H9 (cell line): ENCODE measurements at regions not wholly inside any gene's neighbourhood (a gene's known extent, or its start where the extent isn't known, plus 50 kb on each side); places are given as distances from the start of the nearest gene placed in this dataset.

ENCODE experiments used
- DNase-seq: peaks from one replicate; pipeline ENCODE4 v3.0.0-alpha.2; 2017
- H2AFZ ChIP-seq: one replicate; pipeline ENCODE4 v1.6.1; 2013; ENCODE audit warnings: mild to moderate bottlenecking, low read length, control low read depth, moderate library complexity
- H2AK5ac ChIP-seq: 2 replicates; pipeline ENCODE4 v1.6.1; 2013; ENCODE audit warnings: low read length, control low read depth, mixed read lengths; ENCODE audit not compliant: insufficient read length
- H2BK120ac ChIP-seq: one replicate; pipeline ENCODE4 v1.6.1; 2013; ENCODE audit warnings: low read depth, mild to moderate bottlenecking, low read length, control low read depth, inconsistent platforms; ENCODE audit not compliant: poor library complexity, severe bottlenecking
- H2BK12ac ChIP-seq: 2 replicates; pipeline ENCODE4 v1.6.1; 2013; ENCODE audit warnings: low read length, control low read depth, mixed read lengths, low read depth; ENCODE audit not compliant: insufficient read length
- H2BK15ac ChIP-seq: 2 replicates; pipeline ENCODE4 v1.6.1; 2013; ENCODE audit warnings: low read depth, low read length, control low read depth
- H2BK20ac ChIP-seq: one replicate; pipeline ENCODE4 v1.6.1; 2013; ENCODE audit warnings: low read depth, mild to moderate bottlenecking, low read length, control low read depth, inconsistent platforms; ENCODE audit not compliant: poor library complexity, severe bottlenecking
- H2BK5ac ChIP-seq: 2 replicates; pipeline ENCODE4 v1.6.1; 2013; ENCODE audit warnings: low read length, control low read depth, mixed read lengths; ENCODE audit not compliant: insufficient read length
- H3K14ac ChIP-seq: 2 replicates; pipeline ENCODE4 v1.6.1; 2013; ENCODE audit warnings: low read length, control low read depth; ENCODE audit not compliant: insufficient read depth
- H3K18ac ChIP-seq: 2 replicates; pipeline ENCODE4 v1.6.1; 2013; ENCODE audit warnings: low read depth, mild to moderate bottlenecking, mixed read lengths, low read length, control low read depth; ENCODE audit not compliant: insufficient read length
- H3K23ac ChIP-seq: 2 replicates; pipeline ENCODE4 v1.6.1; 2013; ENCODE audit warnings: low read length, control low read depth, mixed read lengths, low read depth; ENCODE audit not compliant: insufficient read length
- H3K23me2 ChIP-seq: 2 replicates; pipeline ENCODE4 v1.6.1; 2013; ENCODE audit warnings: low read depth, mild to moderate bottlenecking, mixed read lengths, low read length, control low read depth; ENCODE audit not compliant: insufficient read length, poor library complexity, severe bottlenecking
- H3K27ac ChIP-seq: 2 replicates; pipeline ENCODE4 v1.5.1; 2013; ENCODE audit warnings: low read length, control low read depth, mixed read lengths, low read depth; ENCODE audit not compliant: insufficient read length
- H3K27me3 ChIP-seq: 2 replicates; pipeline ENCODE4 v1.6.1; 2013; ENCODE audit warnings: low read length, control low read depth, inconsistent platforms; ENCODE audit not compliant: insufficient read depth
- H3K4ac ChIP-seq: 2 replicates; pipeline ENCODE4 v1.6.1; 2013; ENCODE audit warnings: low read depth, mild to moderate bottlenecking, control low read depth, inconsistent platforms, low read length, moderate library complexity
- H3K4me1 ChIP-seq: 2 replicates; pipeline ENCODE4 v1.6.1; 2013; ENCODE audit warnings: low read length, control low read depth, inconsistent platforms; ENCODE audit not compliant: insufficient read depth
- H3K4me2 ChIP-seq: 2 replicates; pipeline ENCODE4 v1.6.1; 2013; ENCODE audit warnings: low read length, control low read depth, mixed read lengths; ENCODE audit not compliant: insufficient read length, insufficient read depth
- H3K56ac ChIP-seq: 2 replicates; pipeline ENCODE4 v1.6.1; 2013; ENCODE audit warnings: low read depth, mild to moderate bottlenecking, mixed read lengths, low read length, control low read depth; ENCODE audit not compliant: insufficient read length
- H3K79me1 ChIP-seq: 2 replicates; pipeline ENCODE4 v1.6.1; 2013; ENCODE audit warnings: low read depth, mild to moderate bottlenecking, moderate library complexity, low read length, control low read depth, inconsistent platforms; ENCODE audit not compliant: insufficient read depth, poor library complexity, severe bottlenecking
- H3K79me2 ChIP-seq: 2 replicates; pipeline ENCODE4 v1.6.1; 2013; ENCODE audit warnings: low read length, control low read depth, inconsistent platforms; ENCODE audit not compliant: insufficient read depth
- H3K9ac ChIP-seq: 2 replicates; pipeline ENCODE4 v1.6.1; 2013; ENCODE audit warnings: low read length, control low read depth, mixed read lengths; ENCODE audit not compliant: insufficient read length; ENCODE audit errors: extremely low read depth
- H3K9me3 ChIP-seq: one replicate; pipeline ENCODE4 v1.6.1; 2013; ENCODE audit warnings: low read depth, low read length, inconsistent platforms; ENCODE audit not compliant: control insufficient read depth
- H3T11ph ChIP-seq: one replicate; pipeline ENCODE4 v1.6.1; 2013; ENCODE audit warnings: mild to moderate bottlenecking, low read length, control low read depth, inconsistent platforms
- H4K20me1 ChIP-seq: one replicate; pipeline ENCODE4 v1.6.1; 2013; ENCODE audit not compliant: control insufficient read depth, insufficient read length, insufficient read depth
- H4K5ac ChIP-seq: 2 replicates; pipeline ENCODE4 v1.6.1; 2013; ENCODE audit warnings: low read depth, mild to moderate bottlenecking, mixed read lengths, low read length, control low read depth; ENCODE audit not compliant: insufficient read length
- H4K8ac ChIP-seq: replicated peaks from 2 replicates; pipeline ENCODE4 v1.6.1; 2013; ENCODE audit warnings: low read length, control low read depth, mixed read lengths, low read depth; ENCODE audit not compliant: insufficient read length
- H4K91ac ChIP-seq: 2 replicates; pipeline ENCODE4 v1.6.1; 2013; ENCODE audit warnings: low read depth, mild to moderate bottlenecking, moderate library complexity, mixed read lengths, low read length, control low read depth; ENCODE audit not compliant: insufficient read length
- H3K27ac Mint-ChIP-seq, 3 experiments: 2 replicates in 2 of 3; 3 replicates in 1 of 3; pipeline ENCODE4 v1.8.0; 2020 to 2021; ENCODE audit warnings: mixed read lengths in 3 of 3, mild to moderate bottlenecking in 1 of 3, moderate library complexity in 1 of 3
- H3K27me3 Mint-ChIP-seq: 2 replicates; pipeline ENCODE4 v1.8.0; 2021; ENCODE audit warnings: low read depth, mild to moderate bottlenecking, moderate library complexity, mixed read lengths
- H3K36me3 Mint-ChIP-seq, 3 experiments: 2 replicates in 2 of 3; 3 replicates in 1 of 3; pipeline ENCODE4 v1.8.0; 2020 to 2021; ENCODE audit warnings: low read depth in 3 of 3, mixed read lengths in 3 of 3; ENCODE audit not compliant: insufficient read depth in 1 of 3
- H3K4me1 Mint-ChIP-seq, 2 experiments: 2 replicates each; pipeline ENCODE4 v1.8.0; 2020; ENCODE audit warnings: mixed read lengths in 2 of 2
- H3K4me3 Mint-ChIP-seq, 2 experiments: 2 replicates in 1 of 2; 3 replicates in 1 of 2; pipeline ENCODE4 v1.8.0; 2020 to 2021; ENCODE audit warnings: mild to moderate bottlenecking in 2 of 2, mixed read lengths in 2 of 2, moderate library complexity in 1 of 2
- H3K9me3 Mint-ChIP-seq, 2 experiments: 2 replicates in 1 of 2; 3 replicates in 1 of 2; pipeline ENCODE4 v1.8.0; 2020; ENCODE audit warnings: mild to moderate bottlenecking in 2 of 2, mixed read lengths in 2 of 2, moderate library complexity in 1 of 2
- CTCF ChIP-seq: fragments of 200-600 bp; sonication (generic); conservative IDR thresholded peaks from 3 replicates; pipeline ENCODE4 v1.8.0; 2021; ENCODE audit warnings: antibody characterized with exemption, mild to moderate bottlenecking
- WGBS: extraction: QIAGEN DNeasy Blood & Tissue Kit; methylation state at CpG from one replicate; pipeline ENCODE4 v1.1.7; 2013; ENCODE audit warnings: missing lambda C conversion rate, low lambda C conversion rate, mixed read lengths; ENCODE audit not compliant: insufficient read length; ENCODE audit errors: extremely low coverage; 5-methylcytosine and 5-hydroxymethylcytosine counted together

- no peak overlapping the region for H4K91ac ChIP-seq
- no peaks in the 10 kb centered on the region for H3K4me1 Mint-ChIP-seq
- H3T11ph ChIP-seq, result no peak overlapping the region
- no peak for DNase-seq
- no peaks in the 10 kb centered on the region for H3K79me1 ChIP-seq
- H4K20me1 ChIP-seq, result no peaks in the 10 kb centered on the region
- no peak overlapping the region for H3K14ac ChIP-seq
- H3K9me3 Mint-ChIP-seq, result no peaks in the 10 kb centered on the region
- no peak overlapping the region for H2BK12ac ChIP-seq
- no peak overlapping the region for H3K4me2 ChIP-seq
- TF ChIP-seq CTCF, result no peak
- no peak overlapping the region for H3K4me3 Mint-ChIP-seq
- no peak overlapping the region for H3K27ac ChIP-seq
- no peak overlapping the region for H3K9ac ChIP-seq
- no peak overlapping the region for H2BK15ac ChIP-seq
- H3K4ac ChIP-seq, result no peak overlapping the region
- no peaks in the 10 kb centered on the region; the same call in 1 of the 2 replicates for H3K27me3 Mint-ChIP-seq
- no peak overlapping the region for H3K23ac ChIP-seq
- H4K5ac ChIP-seq, result no peak overlapping the region
- H3K79me2 ChIP-seq, result no peaks in the 10 kb centered on the region
- H3K27me3 ChIP-seq, result no peaks in the 10 kb centered on the region
- no peaks in the 10 kb centered on the region for H3K23me2 ChIP-seq
- no peaks in the 10 kb centered on the region for H3K36me3 Mint-ChIP-seq
- no peak overlapping the region for H3K56ac ChIP-seq
- no peak overlapping the region for H2BK5ac ChIP-seq
- H3K18ac ChIP-seq, result no peak overlapping the region
- no peaks in the 10 kb centered on the region for H3K9me3 ChIP-seq
- H2BK120ac ChIP-seq, result no peak overlapping the region
- no CpG with 5 or more reads among the region's 1 CpG for WGBS
- no peak overlapping the region for H2AFZ ChIP-seq
- H3K27ac Mint-ChIP-seq, result no peak overlapping the region
- no peak overlapping the region for H2BK20ac ChIP-seq
- H3K4me1 ChIP-seq, result no peaks in the 10 kb centered on the region
- H2AK5ac ChIP-seq, result no peak overlapping the region
- H4K8ac ChIP-seq, result no peak overlapping the region
Measured at GRCh38 chr18:1665079-1665478, 760.4 kb downstream of the ADCYAP1 start.
